ENCODE measurements at regions not wholly inside any gene's neighbourhood (a gene's known extent, or its start where the extent isn't known, plus 50 kb on each side); places are given as distances from the start of the nearest gene placed in this dataset.
"Not testable (repeated sequence)": the region's sequence is repeated elsewhere in the genome, so short reads cannot be mapped to it uniquely, and the experiment has no call there.

GRCh38 chr20:10109641-10110040 lies 74.9 kb downstream of the ANKEF1 start:
- DNase-seq, result no peak

- no peak for DNase-seq
Measured at GRCh38 chr20:10110151-10110550, 75.4 kb downstream of the ANKEF1 start.

- DNase-seq, result peak; percentile 55
Measured at GRCh38 chr20:10111139-10111958, 76.6 kb downstream of the ANKEF1 start.

GRCh38 chr20:10111959-10112250 lies 77.1 kb downstream of the ANKEF1 start:
- no peak for DNase-seq

GRCh38 chr20:10113746-10114145 lies 79.0 kb downstream of the ANKEF1 start:
- peak; percentile 28 for DNase-seq

- DNase-seq, result no peak
Measured at GRCh38 chr20:10114598-10114997, 79.8 kb downstream of the ANKEF1 start.

- DNase-seq, result no peak
Measured at GRCh38 chr20:10115021-10115420, 80.2 kb downstream of the ANKEF1 start.

- DNase-seq, result no peak
Measured at GRCh38 chr20:10119336-10119735, 84.5 kb downstream of the ANKEF1 start.

- not testable (repeated sequence) for DNase-seq
Measured at GRCh38 chr20:10124883-10125282, 90.1 kb downstream of the ANKEF1 start.

- DNase-seq, result no peak
Measured at GRCh38 chr20:10125757-10126156, 91.0 kb downstream of the ANKEF1 start.

GRCh38 chr20:10129749-10130148 lies 88.9 kb upstream of the SNAP25 start:
- no peak for DNase-seq

GRCh38 chr20:10131732-10132345 lies 86.8 kb upstream of the SNAP25 start:
- DNase-seq, result peak; percentile 47

- DNase-seq, result no peak
Measured at GRCh38 chr20:10132387-10132786, 86.2 kb upstream of the SNAP25 start.

- DNase-seq, result no peak
Measured at GRCh38 chr20:10133532-10133931, 85.1 kb upstream of the SNAP25 start.

GRCh38 chr20:10134176-10134575 lies 84.5 kb upstream of the SNAP25 start:
- no peak for DNase-seq

GRCh38 chr20:10135438-10135837 lies 83.2 kb upstream of the SNAP25 start:
- DNase-seq, result no peak

GRCh38 chr20:10137032-10137431 lies 81.6 kb upstream of the SNAP25 start:
- no peak for DNase-seq

GRCh38 chr20:10137533-10137932 lies 81.1 kb upstream of the SNAP25 start:
- DNase-seq, result peak; percentile 28

- no peak for DNase-seq
Measured at GRCh38 chr20:10157549-10157948, 61.1 kb upstream of the SNAP25 start.

- no peak for DNase-seq
Measured at GRCh38 chr20:10167040-10167439, 51.6 kb upstream of the SNAP25 start.

GRCh38 chr20:10167594-10167993 lies 51.0 kb upstream of the SNAP25 start:
- DNase-seq, result no peak
